ENCODE measurements at regions not wholly inside any gene's neighbourhood (a gene's known extent, or its start where the extent isn't known, plus 50 kb on each side); places are given as distances from the start of the nearest gene placed in this dataset.

- DNase-seq = no peak
These were observed 459.7 kb downstream of the GRXCR1 start for GRCh38 chr4:43351970-43352806.

- DNase-seq = no peak
These were observed 460.3 kb downstream of the GRXCR1 start for GRCh38 chr4:43352859-43353258.

GRCh38 chr4:43353552-43353951, 461.0 kb downstream of the GRXCR1 start:
- no peak for DNase-seq

- DNase-seq = no peak
These were observed 464.3 kb downstream of the GRXCR1 start for GRCh38 chr4:43356786-43357185.

GRCh38 chr4:43357252-43357974, 464.9 kb downstream of the GRXCR1 start:
- no peak for DNase-seq

- DNase-seq = no peak
These were observed 467.8 kb downstream of the GRXCR1 start for GRCh38 chr4:43360296-43360695.

- no peak for DNase-seq
These were observed 470.5 kb downstream of the GRXCR1 start for GRCh38 chr4:43362875-43363636.

GRCh38 chr4:43369036-43369594, 476.6 kb downstream of the GRXCR1 start:
- DNase-seq = no peak

- DNase-seq = no peak
These were observed 480.7 kb downstream of the GRXCR1 start for GRCh38 chr4:43373201-43373600.

GRCh38 chr4:43374216-43374751, 481.8 kb downstream of the GRXCR1 start:
- no peak for DNase-seq

GRCh38 chr4:43379016-43379415, 486.5 kb downstream of the GRXCR1 start:
- no peak for DNase-seq

GRCh38 chr4:43380093-43380492, 487.6 kb downstream of the GRXCR1 start:
- DNase-seq = no peak

GRCh38 chr4:43391069-43391468, 498.6 kb downstream of the GRXCR1 start:
- DNase-seq = no peak

- DNase-seq = no peak
These were observed 502.5 kb downstream of the GRXCR1 start for GRCh38 chr4:43394976-43395375.

- no peak for DNase-seq
These were observed 507.2 kb downstream of the GRXCR1 start for GRCh38 chr4:43399726-43400125.

- DNase-seq = no peak
These were observed 509.9 kb downstream of the GRXCR1 start for GRCh38 chr4:43402393-43402792.

- no peak for DNase-seq
These were observed 518.1 kb downstream of the GRXCR1 start for GRCh38 chr4:43410636-43411035.

- DNase-seq = no peak
These were observed 518.7 kb downstream of the GRXCR1 start for GRCh38 chr4:43411226-43411625.

- no peak for DNase-seq
These were observed 530.8 kb downstream of the GRXCR1 start for GRCh38 chr4:43423276-43423675.

- no peak for DNase-seq
These were observed 532.7 kb downstream of the GRXCR1 start for GRCh38 chr4:43425206-43425605.

GRCh38 chr4:43435291-43435690, 542.8 kb downstream of the GRXCR1 start:
- no peak for DNase-seq

- DNase-seq = no peak
These were observed 560.4 kb downstream of the GRXCR1 start for GRCh38 chr4:43452948-43453347.

GRCh38 chr4:43456383-43456782, 563.9 kb downstream of the GRXCR1 start:
- DNase-seq = no peak

All from activated CD4-positive, alpha-beta T cell treated with anti-CD3 and anti-CD28 coated beads for 4 hours (primary cell).